ENCODE measurements at regions not wholly inside any gene's neighbourhood (a gene's known extent, or its start where the extent isn't known, plus 50 kb on each side); places are given as distances from the start of the nearest gene placed in this dataset.

DNA sequence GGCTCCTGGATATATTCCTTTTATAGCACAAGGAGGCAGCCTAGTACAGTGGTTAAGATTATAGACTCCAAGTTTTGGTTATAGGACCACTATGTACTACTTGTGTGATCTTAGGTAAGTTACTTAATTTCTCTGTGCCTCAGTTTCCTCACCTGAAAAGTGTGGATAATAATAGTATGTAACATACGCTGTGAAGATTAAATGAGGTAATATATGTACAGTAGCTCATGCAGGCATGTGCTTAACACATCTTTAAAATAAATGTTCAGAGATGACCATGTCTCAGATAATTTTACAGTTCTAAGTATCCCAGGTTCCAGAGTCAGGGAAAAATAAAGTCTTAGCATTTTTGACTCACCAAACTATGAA is 55.7 kb upstream of the TRABD2B start:
- no peaks in the 10 kb centered on the region for H3K36me3 ChIP-seq (ENCODE audit: insufficient read depth, low read length)
- H3K4me3 ChIP-seq (ENCODE audit: low read length, poor library complexity, severe bottlenecking) = no peak overlapping the region
- no peaks in the 10 kb centered on the region for H3K9me3 ChIP-seq (ENCODE audit: insufficient read depth, low read depth, low read length)
- no peak overlapping the region for H3K9ac ChIP-seq (ENCODE audit: low read depth, low read length, poor library complexity, severe bottlenecking)
- no peaks in the 10 kb centered on the region for H3K9me2 ChIP-seq (replicated peaks; ENCODE audit: low read depth, low read length)
- no peak for TF ChIP-seq EZH2phosphoT487 (IDR thresholded peaks at IDR 0.05; ENCODE audit: borderline replicate concordance)
- TF ChIP-seq, protein P1, sequence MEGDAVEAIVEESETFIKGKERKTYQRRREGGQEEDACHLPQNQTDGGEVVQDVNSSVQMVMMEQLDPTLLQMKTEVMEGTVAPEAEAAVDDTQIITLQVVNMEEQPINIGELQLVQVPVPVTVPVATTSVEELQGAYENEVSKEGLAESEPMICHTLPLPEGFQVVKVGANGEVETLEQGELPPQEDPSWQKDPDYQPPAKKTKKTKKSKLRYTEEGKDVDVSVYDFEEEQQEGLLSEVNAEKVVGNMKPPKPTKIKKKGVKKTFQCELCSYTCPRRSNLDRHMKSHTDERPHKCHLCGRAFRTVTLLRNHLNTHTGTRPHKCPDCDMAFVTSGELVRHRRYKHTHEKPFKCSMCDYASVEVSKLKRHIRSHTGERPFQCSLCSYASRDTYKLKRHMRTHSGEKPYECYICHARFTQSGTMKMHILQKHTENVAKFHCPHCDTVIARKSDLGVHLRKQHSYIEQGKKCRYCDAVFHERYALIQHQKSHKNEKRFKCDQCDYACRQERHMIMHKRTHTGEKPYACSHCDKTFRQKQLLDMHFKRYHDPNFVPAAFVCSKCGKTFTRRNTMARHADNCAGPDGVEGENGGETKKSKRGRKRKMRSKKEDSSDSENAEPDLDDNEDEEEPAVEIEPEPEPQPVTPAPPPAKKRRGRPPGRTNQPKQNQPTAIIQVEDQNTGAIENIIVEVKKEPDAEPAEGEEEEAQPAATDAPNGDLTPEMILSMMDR (conservative IDR thresholded peaks at IDR 0.05; ENCODE audit: low read length) = no peak
- H3K4me1 ChIP-seq (ENCODE audit: insufficient read depth, low read length, poor library complexity, severe bottlenecking) = no peaks in the 10 kb centered on the region
- H2AFZ ChIP-seq (ENCODE audit: low read length) = no peak overlapping the region
- H3K79me2 ChIP-seq (ENCODE audit: insufficient read depth, low read length) = no peaks in the 10 kb centered on the region
- H3K4me2 ChIP-seq (ENCODE audit: low read depth, low read length, poor library complexity, severe bottlenecking) = no peak overlapping the region
- no peaks in the 10 kb centered on the region for H4K20me1 ChIP-seq (ENCODE audit: insufficient read depth, low read length, poor library complexity, severe bottlenecking)
- no peaks in the 10 kb centered on the region for H3F3A ChIP-seq (ENCODE audit: low read depth)
- H3K27me3 ChIP-seq (ENCODE audit: insufficient read depth, low read length, poor library complexity, severe bottlenecking) = no peaks in the 10 kb centered on the region

DNA sequence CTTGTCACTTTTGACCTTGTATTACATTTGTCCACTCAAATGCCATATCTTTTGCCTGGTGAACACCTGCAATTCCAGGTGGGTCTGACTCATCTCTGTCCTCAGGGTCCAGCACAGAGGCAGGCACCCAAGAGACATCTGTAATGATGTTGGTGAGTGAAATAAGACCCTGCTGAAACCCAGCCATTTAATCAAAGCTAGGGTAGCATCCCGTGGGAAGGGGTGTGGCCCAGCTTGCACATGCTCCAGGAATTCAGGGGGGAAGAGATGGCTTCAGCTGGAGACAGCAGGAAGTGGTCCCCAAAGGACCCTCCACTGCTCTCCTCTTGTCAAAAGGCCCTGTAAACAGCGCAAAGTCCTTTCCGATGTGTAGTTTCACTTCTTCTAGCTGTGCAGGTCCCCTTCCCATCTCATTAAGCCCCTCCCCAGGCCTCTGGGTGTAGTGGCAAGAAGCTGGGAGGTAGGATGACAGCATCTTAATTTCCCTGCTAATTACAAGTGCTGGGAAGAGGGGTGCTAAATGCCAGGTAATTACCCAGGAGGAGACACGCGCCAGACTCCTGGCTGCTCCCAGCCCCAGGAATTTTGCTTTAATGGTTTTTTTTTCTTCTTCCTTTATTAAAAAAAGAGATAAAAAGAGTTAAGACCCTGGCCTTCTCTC is 54.4 kb upstream of the TRABD2B start:
- no peak overlapping the region for H3K4me3 ChIP-seq (ENCODE audit: low read length, poor library complexity, severe bottlenecking)
- H3K9me3 ChIP-seq (ENCODE audit: insufficient read depth, low read depth, low read length) = no peaks in the 10 kb centered on the region
- H3K9me2 ChIP-seq (replicated peaks; ENCODE audit: low read depth, low read length) = no peaks in the 10 kb centered on the region
- TF ChIP-seq, protein P1 (conservative IDR thresholded peaks at IDR 0.05; ENCODE audit: low read length) = no peak
- TF ChIP-seq EZH2phosphoT487 (IDR thresholded peaks at IDR 0.05; ENCODE audit: borderline replicate concordance) = no peak
- no peak overlapping the region for H2AFZ ChIP-seq (ENCODE audit: low read length)
- H3K36me3 ChIP-seq (ENCODE audit: insufficient read depth, low read length) = no peaks in the 10 kb centered on the region
- H3K79me2 ChIP-seq (ENCODE audit: insufficient read depth, low read length) = no peaks in the 10 kb centered on the region
- no peaks in the 10 kb centered on the region for H3F3A ChIP-seq (ENCODE audit: low read depth)
- H3K27me3 ChIP-seq (ENCODE audit: insufficient read depth, low read length, poor library complexity, severe bottlenecking) = no peaks in the 10 kb centered on the region
- H4K20me1 ChIP-seq (ENCODE audit: insufficient read depth, low read length, poor library complexity, severe bottlenecking) = no peaks in the 10 kb centered on the region
- H3K4me1 ChIP-seq (ENCODE audit: insufficient read depth, low read length, poor library complexity, severe bottlenecking) = no peaks in the 10 kb centered on the region
- H3K9ac ChIP-seq (ENCODE audit: low read depth, low read length, poor library complexity, severe bottlenecking) = no peak overlapping the region
- no peak overlapping the region for H3K4me2 ChIP-seq (ENCODE audit: low read depth, low read length, poor library complexity, severe bottlenecking)

DNA sequence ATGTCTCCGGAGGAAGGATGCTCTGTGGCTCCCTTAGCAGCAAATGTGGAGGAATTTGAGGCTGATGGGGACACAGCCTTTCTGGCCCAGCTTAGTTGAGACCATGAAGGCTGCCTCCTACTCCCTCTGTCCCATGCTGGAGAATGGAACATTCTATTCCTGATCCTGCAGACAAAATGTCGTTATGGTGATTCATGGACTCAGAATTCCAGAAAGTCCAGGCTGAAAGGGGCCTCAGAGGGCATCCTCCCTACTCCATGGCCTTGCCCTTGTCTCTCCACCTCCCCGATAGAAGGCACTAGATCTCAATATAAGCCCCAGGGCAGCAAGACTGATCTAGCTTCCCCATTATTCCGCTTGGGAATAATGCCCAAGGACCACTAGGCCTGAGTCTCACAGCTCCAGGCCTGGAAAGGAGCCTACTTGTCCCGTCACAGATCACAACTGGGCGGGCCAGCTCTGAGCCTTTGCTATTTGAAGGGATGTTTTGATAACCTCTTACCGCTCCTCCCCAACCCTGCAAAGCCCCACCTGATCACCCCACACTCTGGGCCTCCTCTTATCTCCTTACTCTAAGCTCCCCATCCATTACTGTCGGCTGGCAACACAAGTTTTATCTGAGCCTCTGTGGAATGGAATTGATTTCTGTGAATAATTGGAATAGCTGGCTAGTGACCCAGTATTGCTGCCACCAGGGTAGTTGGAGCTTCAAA is 52.8 kb upstream of the TRABD2B start:
- Histone ChIP-seq H3K4me1 (ENCODE audit: insufficient read depth, low read length, poor library complexity, severe bottlenecking) (no peaks in the 10 kb centered on the region), H3K9me3 (ENCODE audit: insufficient read depth, low read depth, low read length) (no peaks in the 10 kb centered on the region), H4K20me1 (ENCODE audit: insufficient read depth, low read length, poor library complexity, severe bottlenecking) (no peaks in the 10 kb centered on the region), H3K36me3 (ENCODE audit: insufficient read depth, low read length) (no peaks in the 10 kb centered on the region), H3K4me2 (ENCODE audit: low read depth, low read length, poor library complexity, severe bottlenecking) (no peak overlapping the region), H3F3A (ENCODE audit: low read depth) (no peaks in the 10 kb centered on the region), H3K4me3 (ENCODE audit: low read length, poor library complexity, severe bottlenecking) (no peak overlapping the region), H3K9ac (ENCODE audit: low read depth, low read length, poor library complexity, severe bottlenecking) (no peak overlapping the region), H2AFZ (ENCODE audit: low read length) (no peak overlapping the region), H3K9me2 (replicated peaks; ENCODE audit: low read depth, low read length) (no peaks in the 10 kb centered on the region), H3K27me3 (ENCODE audit: insufficient read depth, low read length, poor library complexity, severe bottlenecking) (no peaks in the 10 kb centered on the region), H3K79me2 (ENCODE audit: insufficient read depth, low read length) (no peaks in the 10 kb centered on the region)
- TF ChIP-seq, protein P1 (conservative IDR thresholded peaks at IDR 0.05; ENCODE audit: low read length) = no peak
- TF ChIP-seq EZH2phosphoT487 (IDR thresholded peaks at IDR 0.05; ENCODE audit: borderline replicate concordance) = no peak

Data from Loucy (cell line).